Peyer's patch (tissue), 4 donors: ENCODE measurements at regions not wholly inside any gene's neighbourhood (a gene's known extent, or its start where the extent isn't known, plus 50 kb on each side); places are given as distances from the start of the nearest gene placed in this dataset.

Experiments
- POLR2A ChIP-seq, 2 donors: fragments of 450-650 bp; IDR thresholded peaks; one replicate each; pipeline ENCODE4 v1.5.1; 2017; ENCODE audit warnings: antibody characterized with exemption in 2 of 2, mild to moderate bottlenecking in 2 of 2, moderate library complexity in 2 of 2
- TF ChIP-seq, protein P1 (sequence below), 6 experiments: fragments of 450-650 bp in 4 of 6; fragments of 200-600 bp in 2 of 6; sonication (generic) in 1 of 6; IDR thresholded peaks; one replicate each; pipeline ENCODE4 v1.5.1; 2017 to 2019; ENCODE audit warnings: antibody characterized with exemption in 6 of 6, mild to moderate bottlenecking in 3 of 6, moderate library complexity in 1 of 6

DNA sequence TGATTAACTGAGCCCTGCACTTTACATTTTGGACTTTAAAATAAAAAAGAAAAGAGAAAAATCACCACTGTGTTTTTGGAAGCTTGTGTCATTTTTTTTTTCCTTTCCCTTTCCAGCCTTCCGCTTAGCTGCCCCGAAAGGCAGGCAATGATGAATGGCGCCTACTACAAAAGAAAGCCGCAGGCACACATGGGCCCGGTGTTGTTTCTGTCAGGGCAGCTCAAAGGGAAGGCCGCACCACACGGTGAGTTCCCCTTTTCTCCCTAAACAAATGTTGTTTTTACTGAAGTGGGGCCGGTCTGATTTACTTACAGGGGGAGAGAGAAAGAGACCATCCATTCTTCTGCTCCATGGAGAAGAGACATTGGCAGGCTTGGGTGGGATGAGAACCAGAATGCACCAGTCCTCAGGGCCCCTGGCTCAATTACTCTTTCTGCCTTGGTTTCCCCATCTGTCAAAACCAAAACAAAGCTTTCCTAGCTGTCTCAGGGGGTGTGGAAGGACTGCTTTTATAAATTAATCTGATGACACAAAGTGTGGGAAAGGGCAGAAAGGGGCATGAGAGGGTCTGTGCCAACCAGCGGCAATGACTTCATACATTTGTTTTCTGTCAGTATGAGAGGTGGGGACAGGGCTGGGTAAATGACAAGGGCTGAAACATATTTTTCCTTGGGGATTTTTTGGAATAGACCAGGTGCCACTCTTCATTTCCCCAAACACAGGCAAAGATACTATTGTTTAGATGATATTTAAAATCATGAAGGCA is 91.4 kb upstream of the PLXNA2 start:
- TF ChIP-seq, protein P1, sequence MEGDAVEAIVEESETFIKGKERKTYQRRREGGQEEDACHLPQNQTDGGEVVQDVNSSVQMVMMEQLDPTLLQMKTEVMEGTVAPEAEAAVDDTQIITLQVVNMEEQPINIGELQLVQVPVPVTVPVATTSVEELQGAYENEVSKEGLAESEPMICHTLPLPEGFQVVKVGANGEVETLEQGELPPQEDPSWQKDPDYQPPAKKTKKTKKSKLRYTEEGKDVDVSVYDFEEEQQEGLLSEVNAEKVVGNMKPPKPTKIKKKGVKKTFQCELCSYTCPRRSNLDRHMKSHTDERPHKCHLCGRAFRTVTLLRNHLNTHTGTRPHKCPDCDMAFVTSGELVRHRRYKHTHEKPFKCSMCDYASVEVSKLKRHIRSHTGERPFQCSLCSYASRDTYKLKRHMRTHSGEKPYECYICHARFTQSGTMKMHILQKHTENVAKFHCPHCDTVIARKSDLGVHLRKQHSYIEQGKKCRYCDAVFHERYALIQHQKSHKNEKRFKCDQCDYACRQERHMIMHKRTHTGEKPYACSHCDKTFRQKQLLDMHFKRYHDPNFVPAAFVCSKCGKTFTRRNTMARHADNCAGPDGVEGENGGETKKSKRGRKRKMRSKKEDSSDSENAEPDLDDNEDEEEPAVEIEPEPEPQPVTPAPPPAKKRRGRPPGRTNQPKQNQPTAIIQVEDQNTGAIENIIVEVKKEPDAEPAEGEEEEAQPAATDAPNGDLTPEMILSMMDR (IDR thresholded peaks at IDR 0.05) = no peak
- no peak for TF ChIP-seq POLR2A (IDR thresholded peaks at IDR 0.05)
